ENCODE measurements at regions not wholly inside any gene's neighbourhood (a gene's known extent, or its start where the extent isn't known, plus 50 kb on each side); places are given as distances from the start of the nearest gene placed in this dataset.

DNA sequence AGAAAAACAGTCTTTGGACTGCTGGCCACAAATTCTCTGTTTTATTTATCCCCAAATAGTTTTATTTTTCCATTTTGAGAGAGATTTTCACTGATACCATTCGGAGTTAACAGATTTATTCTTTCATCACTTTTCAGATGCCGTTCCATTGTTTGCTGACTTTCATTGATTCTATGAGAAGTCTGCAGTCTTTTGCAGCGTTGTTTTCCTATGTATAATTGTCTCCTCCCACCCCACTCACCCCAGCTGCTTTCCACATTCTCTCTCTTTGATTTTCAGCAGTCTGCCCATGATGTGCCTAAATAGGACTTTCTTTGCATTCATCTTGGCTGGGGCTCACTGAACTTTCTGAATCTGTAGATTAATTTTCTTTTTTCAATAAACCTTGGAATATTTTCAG lies 107.6 kb downstream of the C9orf50 start:
- no peak for TF ChIP-seq EZH2 (IDR thresholded peaks at IDR 0.05; ENCODE audit: insufficient read depth, poor library complexity, severe bottlenecking)
- TF ChIP-seq EZH2phosphoT487 (IDR thresholded peaks at IDR 0.05; ENCODE audit: insufficient read depth, low read depth) = no peak
- Histone ChIP-seq H3K4me1 (ENCODE audit: insufficient read depth) (peaks cover 6% of the 10 kb centered on the region; the same call in 1 of the 2 replicates), H3K9ac (no peak overlapping the region), H3K27ac (no peak overlapping the region), H3K27me3 (replicated peaks; ENCODE audit: insufficient read depth) (no peaks in the 10 kb centered on the region), H3K4me2 (ENCODE audit: unreplicated experiment) (no peak overlapping the region), H3K9me3 (ENCODE audit: low read depth) (no peaks in the 10 kb centered on the region), H4K20me1 (ENCODE audit: insufficient read depth) (no peaks in the 10 kb centered on the region), H3K9me2 (ENCODE audit: insufficient read depth) (no peaks in the 10 kb centered on the region), H3K4me3 (no peak overlapping the region), H3F3A (ENCODE audit: insufficient read depth) (peaks cover 18% of the 10 kb centered on the region), H3K36me3 (ENCODE audit: low read depth) (no peaks in the 10 kb centered on the region), H2AFZ (no peak overlapping the region), H3K79me2 (ENCODE audit: insufficient read depth) (no peaks in the 10 kb centered on the region)
- 67 to 72% methylated on average over 3 of the region's 3 CpGs for WGBS, 2 experiments (ENCODE audit: low coverage in 1 of 2, low lambda C conversion rate in 2 of 2, missing lambda C conversion rate in 2 of 2)
- in situ Hi-C loops (cut with MboI) = no loop called here
- peak; percentile 30 for DNase-seq

DNA sequence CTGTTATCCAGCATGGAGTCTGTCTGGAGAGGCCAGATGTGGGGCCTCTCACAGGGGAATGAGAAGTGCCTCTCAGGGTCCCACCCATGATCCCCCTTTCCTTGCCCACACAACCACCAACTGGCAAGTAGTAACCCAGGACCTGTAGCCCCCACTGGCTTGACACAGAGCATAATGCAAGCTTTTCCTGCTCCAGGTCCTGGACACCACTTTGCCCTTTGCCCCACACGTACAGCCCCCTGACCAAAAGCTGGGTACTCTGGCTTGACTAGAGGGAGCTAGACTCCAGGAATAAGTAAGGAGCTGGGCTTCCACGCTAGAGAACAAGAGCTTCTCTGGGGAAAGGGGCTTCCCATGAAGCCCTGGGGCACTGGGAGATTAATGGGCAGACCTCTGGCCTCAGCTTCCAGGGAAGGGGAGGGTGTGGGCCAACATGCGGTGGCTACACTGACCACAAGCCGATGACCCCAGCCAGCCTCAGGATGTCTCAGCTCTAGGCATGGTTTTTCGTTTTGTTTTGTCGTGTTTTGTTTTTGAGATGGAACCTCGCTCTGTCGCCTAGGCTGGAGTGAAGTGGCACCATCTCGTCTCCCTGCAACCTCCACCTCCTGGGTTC lies 109.5 kb downstream of the C9orf50 start:
- Histone ChIP-seq H3K27me3 (replicated peaks; ENCODE audit: insufficient read depth) (no peaks in the 10 kb centered on the region), H3K9me2 (ENCODE audit: insufficient read depth) (no peaks in the 10 kb centered on the region), H3F3A (ENCODE audit: insufficient read depth) (peaks cover 25% of the 10 kb centered on the region), H3K9me3 (ENCODE audit: low read depth) (no peaks in the 10 kb centered on the region), H3K4me3 (no peak overlapping the region), H3K4me1 (ENCODE audit: insufficient read depth) (peaks cover 10% of the 10 kb centered on the region; the same call in 1 of the 2 replicates), H3K79me2 (ENCODE audit: insufficient read depth) (no peaks in the 10 kb centered on the region), H4K20me1 (ENCODE audit: insufficient read depth) (no peaks in the 10 kb centered on the region), H3K36me3 (ENCODE audit: low read depth) (no peaks in the 10 kb centered on the region), H3K27ac (no peak overlapping the region), H3K4me2 (ENCODE audit: unreplicated experiment) (no peak overlapping the region), H3K9ac (no peak overlapping the region), H2AFZ (no peak overlapping the region)
- in situ Hi-C loops (cut with MboI) = no loop called here
- WGBS, 2 experiments (ENCODE audit: low coverage in 1 of 2, low lambda C conversion rate in 2 of 2, missing lambda C conversion rate in 2 of 2) = 75 to 78% methylated on average over 9 of the region's 9 CpGs
- DNase-seq = no peak
- TF ChIP-seq EZH2phosphoT487 (IDR thresholded peaks at IDR 0.05; ENCODE audit: insufficient read depth, low read depth) = no peak
- TF ChIP-seq EZH2 (IDR thresholded peaks at IDR 0.05; ENCODE audit: insufficient read depth, poor library complexity, severe bottlenecking) = no peak

DNA sequence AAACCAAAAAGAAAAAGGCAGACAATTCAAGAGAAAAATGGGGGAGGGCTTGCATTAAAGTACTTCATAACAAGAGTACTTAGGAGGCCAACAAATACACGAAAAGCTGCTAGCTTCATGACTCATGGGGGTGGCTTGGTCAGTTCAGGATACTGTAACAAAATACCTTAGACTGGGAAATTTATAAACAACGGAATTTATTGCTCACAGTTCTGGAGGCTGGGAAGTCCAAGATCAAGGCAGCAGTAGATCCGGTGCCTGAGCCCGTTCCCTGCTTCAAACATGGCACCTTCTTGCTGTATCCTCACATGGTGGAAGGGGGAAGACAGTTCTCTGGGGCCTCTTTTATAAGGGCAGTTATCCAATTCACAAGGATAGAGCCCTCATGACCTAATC lies 111.4 kb downstream of the C9orf50 start:
- 43 to 53% methylated on average over 4 of the region's 4 CpGs for WGBS, 2 experiments (ENCODE audit: low coverage in 1 of 2, low lambda C conversion rate in 2 of 2, missing lambda C conversion rate in 2 of 2)
- peak overlapping the region; percentile 38 for H3K4me2 ChIP-seq (ENCODE audit: unreplicated experiment)
- in situ Hi-C loops (cut with MboI) = no loop called here

DNA sequence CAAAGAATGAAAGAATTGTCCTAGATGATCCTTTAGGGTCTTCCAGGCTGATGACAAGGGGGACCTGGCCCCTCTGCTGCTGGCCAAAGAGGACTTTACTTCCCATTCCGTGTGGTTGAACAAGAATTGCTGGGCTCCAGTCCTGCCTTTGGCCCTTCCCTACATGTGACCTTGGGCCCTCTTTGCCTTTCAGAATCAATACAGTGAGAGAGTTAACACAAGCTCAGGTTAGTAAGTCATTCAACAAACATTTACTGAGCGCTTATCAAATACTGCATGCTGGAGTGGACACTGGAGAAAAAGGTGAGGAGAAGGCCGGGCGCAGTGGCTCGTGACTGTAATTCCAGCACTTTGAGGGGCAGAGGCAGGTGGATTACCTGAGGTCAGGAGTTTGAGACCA lies 113.1 kb downstream of the C9orf50 start:
- H3K27ac ChIP-seq = no peak overlapping the region
- WGBS, 2 experiments (ENCODE audit: low coverage in 1 of 2, low lambda C conversion rate in 2 of 2, missing lambda C conversion rate in 2 of 2) = 84 to 89% methylated on average over 5 of the region's 5 CpGs
- no peak for DNase-seq
- H2AFZ ChIP-seq = no peak overlapping the region
- H3K27me3 ChIP-seq (replicated peaks; ENCODE audit: insufficient read depth) = no peaks in the 10 kb centered on the region
- H3K36me3 ChIP-seq (ENCODE audit: low read depth) = no peaks in the 10 kb centered on the region
- H3K9me2 ChIP-seq (ENCODE audit: insufficient read depth) = no peaks in the 10 kb centered on the region
- H3K4me3 ChIP-seq = no peak overlapping the region
- H4K20me1 ChIP-seq (ENCODE audit: insufficient read depth) = no peaks in the 10 kb centered on the region
- no peaks in the 10 kb centered on the region for H3K9me3 ChIP-seq (ENCODE audit: low read depth)
- H3K4me1 ChIP-seq (ENCODE audit: insufficient read depth) = peaks cover 10% of the 10 kb centered on the region; the same call in 1 of the 2 replicates
- H3F3A ChIP-seq (ENCODE audit: insufficient read depth) = peaks cover 20% of the 10 kb centered on the region
- in situ Hi-C loops (cut with MboI) = no loop called here
- no peaks in the 10 kb centered on the region for H3K79me2 ChIP-seq (ENCODE audit: insufficient read depth)
- TF ChIP-seq EZH2 (IDR thresholded peaks at IDR 0.05; ENCODE audit: insufficient read depth, poor library complexity, severe bottlenecking) = no peak
- TF ChIP-seq EZH2phosphoT487 (IDR thresholded peaks at IDR 0.05; ENCODE audit: insufficient read depth, low read depth) = no peak
- no peak overlapping the region for H3K9ac ChIP-seq
- H3K4me2 ChIP-seq (ENCODE audit: unreplicated experiment) = no peak overlapping the region

More for the DNA sequence above, 111.4 kb downstream of the C9orf50 start:
- Histone ChIP-seq H3K36me3 (ENCODE audit: low read depth) (no peaks in the 10 kb centered on the region), H3K9me3 (ENCODE audit: low read depth) (no peaks in the 10 kb centered on the region), H2AFZ (no peak overlapping the region), H3K4me3 (no peak overlapping the region), H4K20me1 (ENCODE audit: insufficient read depth) (no peaks in the 10 kb centered on the region), H3K9ac (no peak overlapping the region), H3K27me3 (replicated peaks; ENCODE audit: insufficient read depth) (no peaks in the 10 kb centered on the region), H3K79me2 (ENCODE audit: insufficient read depth) (no peaks in the 10 kb centered on the region), H3K9me2 (ENCODE audit: insufficient read depth) (no peaks in the 10 kb centered on the region), H3K27ac (peak overlapping the region; percentile 58), H3K4me1 (ENCODE audit: insufficient read depth) (peaks cover 10% of the 10 kb centered on the region; the same call in 1 of the 2 replicates), H3F3A (ENCODE audit: insufficient read depth) (peaks cover 25% of the 10 kb centered on the region)
- peak; percentile 91 for DNase-seq
- TF ChIP-seq EZH2phosphoT487 (IDR thresholded peaks at IDR 0.05; ENCODE audit: insufficient read depth, low read depth) (no peak), EZH2 (IDR thresholded peaks at IDR 0.05; ENCODE audit: insufficient read depth, poor library complexity, severe bottlenecking) (no peak)

Measured in GM23248 (cell line).